MCF 10A (cell line): ENCODE measurements at regions not wholly inside any gene's neighbourhood (a gene's known extent, or its start where the extent isn't known, plus 50 kb on each side); places are given as distances from the start of the nearest gene placed in this dataset.
"Not testable (repeated sequence)": the region's sequence is repeated elsewhere in the genome, so short reads cannot be mapped to it uniquely, and the experiment has no call there.

Experiments used
- BruUV-seq: library from RNA; stranded (reverse); fragments of 400-500 nt; replicated peaks from 2 replicates; lab custom pipeline; 2021; lab: Mats Ljungman, UMichigan
- CTCF ChIA-PET: fragments of 300-600 bp; sonication (Branson Sonifier 250); formaldehyde crosslinking; extraction: SDS; loops from one replicate; lab custom pipeline; 2021; ENCODE audit warnings: antibody characterized with exemption, inconsistent platforms; lab: Yijun Ruan, JAX
- POLR2A ChIA-PET: fragments of 300-600, 350-650 bp; sonication (Branson Sonifier 250); formaldehyde crosslinking; extraction: SDS; loops from one replicate; lab custom pipeline; 2020; ENCODE audit warnings: antibody characterized with exemption, inconsistent platforms; lab: Yijun Ruan, JAX
- DNase-seq: peaks from one replicate; pipeline ENCODE4 v3.0.0-alpha.2; 2018; ENCODE audit not compliant: unreplicated experiment
- H3K27ac Mint-ChIP-seq: one replicate; pipeline ENCODE4 v1.8.0; 2022; ENCODE audit warnings: mild to moderate bottlenecking, low read depth, mixed read lengths; ENCODE audit not compliant: unreplicated experiment
- H3K27me3 Mint-ChIP-seq: one replicate; pipeline ENCODE4 v1.8.0; 2022; ENCODE audit warnings: mixed read lengths; ENCODE audit not compliant: insufficient read depth, unreplicated experiment
- H3K36me3 Mint-ChIP-seq: one replicate; pipeline ENCODE4 v1.8.0; 2022; ENCODE audit warnings: mild to moderate bottlenecking, moderate library complexity, mixed read lengths; ENCODE audit not compliant: insufficient read depth, unreplicated experiment
- H3K4me1 Mint-ChIP-seq: one replicate; pipeline ENCODE4 v1.8.0; 2022; ENCODE audit warnings: mixed read lengths; ENCODE audit not compliant: insufficient read depth, unreplicated experiment
- H3K4me3 Mint-ChIP-seq: one replicate; pipeline ENCODE4 v1.8.0; 2022; ENCODE audit warnings: mild to moderate bottlenecking, moderate library complexity, mixed read lengths; ENCODE audit not compliant: unreplicated experiment
- H3K9me3 Mint-ChIP-seq: one replicate; pipeline ENCODE4 v1.8.0; 2022; ENCODE audit warnings: mixed read lengths; ENCODE audit not compliant: unreplicated experiment
- intact Hi-C: fragments of 100-400 bp; cut with micrococcal nuclease; formaldehyde crosslinking; loops from 2 replicates; pipeline ENCODE4 v1.14.1; 2022
- TF ChIP-seq, protein P1 (sequence below): fragments of 200-600 bp; IDR thresholded peaks from one replicate; pipeline ENCODE4 v1.8.0; 2022; ENCODE audit warnings: antibody characterized with exemption, mild to moderate bottlenecking; ENCODE audit not compliant: unreplicated experiment

DNA sequence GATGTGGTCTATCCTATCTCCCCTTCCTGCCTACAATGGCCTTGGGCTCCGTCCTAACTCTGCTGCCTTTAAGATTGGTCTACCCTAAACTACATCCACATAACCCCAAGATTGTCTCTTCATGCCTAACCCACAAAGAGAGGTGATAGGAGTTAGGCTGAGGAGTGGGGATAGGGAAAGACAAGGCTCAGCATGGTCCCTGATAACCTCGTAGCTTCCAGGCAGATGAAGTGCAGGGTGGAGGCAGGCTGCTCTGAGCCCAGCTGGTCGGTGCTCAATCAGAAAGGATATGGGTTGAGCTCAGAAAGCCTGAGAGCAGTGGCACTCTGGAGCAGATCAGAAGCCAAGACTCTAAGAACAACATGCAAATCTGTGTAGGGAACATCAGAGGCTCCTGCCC, 87.1 kb upstream of the KIF2A start:
- POLR2A ChIA-PET, H3K9me3 Mint-ChIP-seq, H3K27me3 Mint-ChIP-seq, H3K4me3 Mint-ChIP-seq, H3K27ac Mint-ChIP-seq, DNase-seq, H3K36me3 Mint-ChIP-seq, BruUV-seq: not testable (repeated sequence)
- peaks cover 11% of the 10 kb centered on the region for H3K4me1 Mint-ChIP-seq
- CTCF ChIA-PET: interaction anchor here (0.6 kb wide), 1 partner anchor 127 kb away, joined by 3 read pairs; no protein-coding TSS in a partner anchor
- intact Hi-C loops: loop anchor here (10.0 kb wide), 1 partner anchor 274 kb away; no protein-coding TSS in a partner anchor

DNA sequence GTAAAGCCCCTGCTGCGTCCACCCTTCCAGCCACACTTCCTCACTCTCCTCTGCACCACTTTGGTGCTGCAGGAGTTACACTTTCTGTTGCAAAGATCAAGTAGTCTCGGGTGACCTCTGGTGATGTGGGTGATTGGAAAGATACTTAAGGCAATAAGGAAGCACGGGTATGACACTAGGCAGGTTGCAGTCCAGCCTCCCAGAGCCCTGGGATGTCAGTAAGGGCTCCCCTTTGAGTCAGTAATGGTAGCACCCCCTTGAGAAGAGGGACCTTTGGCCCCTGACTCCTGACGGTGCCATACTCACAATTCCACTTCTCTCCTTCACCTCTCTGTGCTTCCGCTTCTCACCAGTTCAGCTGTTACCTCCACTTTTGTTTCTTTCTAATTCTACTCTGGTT, 84.1 kb upstream of the KIF2A start:
- DNase-seq, H3K36me3 Mint-ChIP-seq, H3K27ac Mint-ChIP-seq, H3K4me3 Mint-ChIP-seq, BruUV-seq, POLR2A ChIA-PET, H3K27me3 Mint-ChIP-seq, H3K9me3 Mint-ChIP-seq: not testable (repeated sequence)
- CTCF ChIA-PET: interaction anchor here (0.9 kb wide), 1 partner anchor 132 kb away, joined by 3 read pairs; no protein-coding TSS in a partner anchor
- intact Hi-C loops: loop anchor here (10.0 kb wide), 1 partner anchor 83 kb away; the partner anchor contains the start of gene KIF2A
- H3K4me1 Mint-ChIP-seq: peaks cover 11% of the 10 kb centered on the region

DNA sequence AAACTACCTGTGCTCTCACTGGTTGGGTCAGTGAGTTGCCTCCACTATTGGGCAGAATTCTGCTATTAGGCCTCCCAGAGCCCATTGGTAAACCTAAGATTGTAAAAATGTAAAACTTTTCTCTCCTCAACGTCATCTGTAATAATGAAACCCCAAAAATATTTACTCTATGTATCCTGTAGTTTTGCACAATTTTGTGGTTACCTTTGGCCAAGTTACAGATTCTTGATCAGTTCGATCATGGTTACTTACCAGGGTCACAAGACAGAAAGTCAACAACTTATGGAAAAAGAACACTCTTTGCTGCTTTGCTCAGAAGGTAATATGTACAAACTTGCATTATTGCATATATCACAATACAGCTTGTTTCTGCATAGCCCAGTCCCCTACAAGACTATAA, 83.7 kb upstream of the KIF2A start:
- H3K27me3 Mint-ChIP-seq, BruUV-seq, H3K27ac Mint-ChIP-seq, POLR2A ChIA-PET, H3K4me3 Mint-ChIP-seq, H3K36me3 Mint-ChIP-seq, H3K9me3 Mint-ChIP-seq: not testable (repeated sequence)
- intact Hi-C loops: loop anchor here (10.0 kb wide), 1 partner anchor 82 kb away; the partner anchor contains the start of gene KIF2A
- CTCF ChIA-PET: interaction anchor here (0.9 kb wide), 1 partner anchor 131 kb away, joined by 3 read pairs; no protein-coding TSS in a partner anchor
- peaks cover 11% of the 10 kb centered on the region for H3K4me1 Mint-ChIP-seq
- DNase-seq: peak; percentile 20

DNA sequence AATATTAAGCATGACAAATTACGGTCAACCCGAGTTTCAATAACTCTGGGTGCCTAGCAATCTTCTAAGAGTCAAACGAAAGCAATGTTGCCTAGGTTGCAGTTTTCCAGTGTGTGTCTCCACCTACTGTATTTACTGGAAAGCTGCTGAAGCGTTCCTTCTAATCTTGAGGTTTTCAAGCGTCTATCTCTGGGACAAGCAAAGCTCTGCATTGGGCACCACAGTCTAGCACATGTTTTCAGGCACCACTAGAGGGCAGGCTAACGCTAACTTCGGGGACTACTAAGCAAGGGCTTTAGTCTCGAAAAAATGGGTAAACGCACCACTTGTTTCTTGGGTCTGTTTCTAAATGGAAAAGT, 82.7 kb upstream of the KIF2A start:
- peaks cover 11% of the 10 kb centered on the region for H3K4me1 Mint-ChIP-seq
- POLR2A ChIA-PET: interaction anchor here (0.9 to 2.7 kb wide), 4 partner anchors 82 to 181 kb away, joined by 3 to 10 read pairs (median 8); partner anchors contain the start of gene KIF2A
- BruUV-seq, H3K27me3 Mint-ChIP-seq, H3K36me3 Mint-ChIP-seq, H3K4me3 Mint-ChIP-seq, H3K27ac Mint-ChIP-seq, H3K9me3 Mint-ChIP-seq, DNase-seq: not testable (repeated sequence)
- intact Hi-C loops: loop anchor here (10.0 kb wide), 1 partner anchor 82 kb away; the partner anchor contains the start of gene KIF2A
- TF ChIP-seq, protein P1, sequence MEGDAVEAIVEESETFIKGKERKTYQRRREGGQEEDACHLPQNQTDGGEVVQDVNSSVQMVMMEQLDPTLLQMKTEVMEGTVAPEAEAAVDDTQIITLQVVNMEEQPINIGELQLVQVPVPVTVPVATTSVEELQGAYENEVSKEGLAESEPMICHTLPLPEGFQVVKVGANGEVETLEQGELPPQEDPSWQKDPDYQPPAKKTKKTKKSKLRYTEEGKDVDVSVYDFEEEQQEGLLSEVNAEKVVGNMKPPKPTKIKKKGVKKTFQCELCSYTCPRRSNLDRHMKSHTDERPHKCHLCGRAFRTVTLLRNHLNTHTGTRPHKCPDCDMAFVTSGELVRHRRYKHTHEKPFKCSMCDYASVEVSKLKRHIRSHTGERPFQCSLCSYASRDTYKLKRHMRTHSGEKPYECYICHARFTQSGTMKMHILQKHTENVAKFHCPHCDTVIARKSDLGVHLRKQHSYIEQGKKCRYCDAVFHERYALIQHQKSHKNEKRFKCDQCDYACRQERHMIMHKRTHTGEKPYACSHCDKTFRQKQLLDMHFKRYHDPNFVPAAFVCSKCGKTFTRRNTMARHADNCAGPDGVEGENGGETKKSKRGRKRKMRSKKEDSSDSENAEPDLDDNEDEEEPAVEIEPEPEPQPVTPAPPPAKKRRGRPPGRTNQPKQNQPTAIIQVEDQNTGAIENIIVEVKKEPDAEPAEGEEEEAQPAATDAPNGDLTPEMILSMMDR: peak; percentile 48
- CTCF ChIA-PET: interaction anchor here (0.6 to 5.5 kb wide), 8 partner anchors 13 to 187 kb away, joined by 3 to 105 read pairs (median 4); no protein-coding TSS in a partner anchor

DNA sequence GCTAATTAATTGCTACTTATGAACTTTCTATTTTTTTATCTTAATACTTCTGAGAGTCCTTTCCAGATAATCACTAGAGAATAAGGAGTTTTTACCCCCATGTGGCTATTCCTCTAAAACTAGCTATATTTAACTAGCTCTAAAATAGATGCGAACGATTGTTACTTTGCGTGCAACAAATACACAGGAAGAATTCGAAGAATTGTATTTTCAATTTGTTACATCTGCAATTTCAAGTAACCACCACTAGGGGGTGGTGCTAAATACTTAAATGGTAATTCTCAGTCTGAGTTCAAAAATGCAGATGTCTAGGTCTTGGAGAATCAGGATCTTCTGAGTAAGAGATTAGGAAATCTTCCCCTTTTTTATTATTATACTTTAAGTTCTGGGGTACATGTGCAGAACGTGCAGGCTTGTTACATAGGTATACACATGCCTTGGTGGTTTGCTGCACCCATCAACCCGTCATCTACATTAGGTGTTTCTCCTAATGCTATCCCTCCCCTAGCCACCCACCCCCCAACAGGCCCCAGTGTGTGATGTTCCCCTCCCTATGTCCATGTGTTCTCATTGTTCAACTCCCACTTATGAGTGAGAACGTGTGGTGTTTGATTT, 80.9 kb upstream of the KIF2A start:
- CTCF ChIA-PET: interaction anchor here (0.6 to 5.5 kb wide), 26 partner anchors 8 to 623 kb away, joined by 3 to 105 read pairs (median 4); partner anchors contain the start of gene KIF2A
- H3K4me3 Mint-ChIP-seq, H3K27ac Mint-ChIP-seq, DNase-seq, H3K27me3 Mint-ChIP-seq, H3K36me3 Mint-ChIP-seq, H3K9me3 Mint-ChIP-seq, BruUV-seq: not testable (repeated sequence)
- POLR2A ChIA-PET: interaction anchor here (0.8 to 2.7 kb wide), 5 partner anchors 8 to 132 kb away, joined by 3 to 10 read pairs (median 7); partner anchors contain the start of gene KIF2A
- peaks cover 11% of the 10 kb centered on the region for H3K4me1 Mint-ChIP-seq
- intact Hi-C loops: loop anchor here (1.0 to 10.0 kb wide), 2 partner anchors 80 to 129 kb away; partner anchors contain the start of gene KIF2A
- TF ChIP-seq, protein P1: peak; percentile 40

DNA sequence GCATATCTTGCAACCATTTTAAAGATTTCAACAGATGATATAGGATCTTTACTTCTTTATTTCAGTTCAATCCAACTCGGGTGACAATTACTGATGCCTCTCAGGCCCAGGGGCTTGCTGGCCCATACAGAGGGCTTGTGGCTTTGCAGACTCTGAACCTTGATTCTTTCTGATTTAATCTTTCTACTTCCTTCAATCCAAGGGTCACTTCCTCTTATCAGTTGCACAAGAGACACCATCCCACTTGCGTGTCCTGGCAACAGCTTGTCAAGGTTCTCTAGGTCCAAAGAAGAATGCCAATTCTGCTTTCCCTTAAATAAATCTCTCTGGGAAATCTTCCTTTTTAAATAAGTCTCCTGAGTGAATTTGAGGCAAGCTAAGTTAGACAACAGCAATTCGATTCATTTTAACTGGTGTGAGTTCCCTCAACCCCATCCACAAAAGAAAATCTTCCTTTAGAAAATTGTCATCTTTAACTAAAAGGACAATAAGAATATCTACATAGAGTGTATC, 75.1 kb upstream of the KIF2A start:
- H3K9me3 Mint-ChIP-seq, BruUV-seq, DNase-seq, H3K4me3 Mint-ChIP-seq, POLR2A ChIA-PET, H3K27me3 Mint-ChIP-seq, H3K27ac Mint-ChIP-seq, H3K4me1 Mint-ChIP-seq, intact Hi-C loops, H3K36me3 Mint-ChIP-seq: not testable (repeated sequence)
- CTCF ChIA-PET: interaction anchor here (0.7 kb wide), 2 partner anchors 109 to 135 kb away, joined by 3 read pairs; no protein-coding TSS in a partner anchor
